ENCODE measurements at regions not wholly inside any gene's neighbourhood (a gene's known extent, or its start where the extent isn't known, plus 50 kb on each side); places are given as distances from the start of the nearest gene placed in this dataset.

- intact Hi-C loops (cut with DNase I; ENCODE audit: low total_unique reads) (no loop called here), in situ Hi-C loops (cut with MboI; ENCODE audit: low sequenced_read_pairs in 4 of 4) (loop anchor here in 1 of 4 donors (25.0 kb wide), 1 partner anchor 111 kb away; no protein-coding TSS in a partner anchor)
These were observed 92.0 kb upstream of the PCSK5 start for GRCh38 chr9:75798505-75798904.

GRCh38 chr9:75803130-75803529 is 87.3 kb upstream of the PCSK5 start:
- intact Hi-C loops (cut with DNase I; ENCODE audit: low total_unique reads): no loop called here
- Histone ChIP-seq H3K9me3 (no peaks in the 10 kb centered on the region), H3K27ac (no peak overlapping the region), H3K4me3 (no peak overlapping the region), H3K27me3 (no peaks in the 10 kb centered on the region), H3K36me3 (no peaks in the 10 kb centered on the region), H3K4me1 (no peaks in the 10 kb centered on the region)
- in situ Hi-C loops (cut with MboI; ENCODE audit: low sequenced_read_pairs in 4 of 4): no loop called here
- no peak for ATAC-seq
- no peak for DNase-seq
- no peak for TF ChIP-seq POLR2A (IDR thresholded peaks at IDR 0.05)
- no peak for TF ChIP-seq CTCF (IDR thresholded peaks at IDR 0.05 in 4 of 5, conservative IDR thresholded peaks at IDR 0.05 in 1 of 5)

More at GRCh38 chr9:75798505-75798904, 92.0 kb upstream of the PCSK5 start:
- no peak for ATAC-seq
- no peak for DNase-seq
- H3K36me3 ChIP-seq: no peaks in the 10 kb centered on the region
- no peaks in the 10 kb centered on the region for H3K27me3 ChIP-seq
- H3K27ac ChIP-seq: no peak overlapping the region
- no peaks in the 10 kb centered on the region for H3K9me3 ChIP-seq
- H3K4me1 ChIP-seq: no peaks in the 10 kb centered on the region
- H3K4me3 ChIP-seq: no peak overlapping the region
- TF ChIP-seq CTCF (IDR thresholded peaks at IDR 0.05 in 4 of 5, conservative IDR thresholded peaks at IDR 0.05 in 1 of 5) (no peak), POLR2A (IDR thresholded peaks at IDR 0.05) (no peak)

GRCh38 chr9:75810063-75810462 is 80.4 kb upstream of the PCSK5 start:
- Histone ChIP-seq H3K27me3 (no peaks in the 10 kb centered on the region), H3K9me3 (no peaks in the 10 kb centered on the region), H3K36me3 (no peaks in the 10 kb centered on the region), H3K4me3 (no peak overlapping the region), H3K27ac (no peak overlapping the region), H3K4me1 (no peaks in the 10 kb centered on the region)
- ATAC-seq: no peak
- DNase-seq: no peak
- no peak for TF ChIP-seq POLR2A (IDR thresholded peaks at IDR 0.05)
- TF ChIP-seq CTCF (IDR thresholded peaks at IDR 0.05 in 4 of 5, conservative IDR thresholded peaks at IDR 0.05 in 1 of 5): no peak
- in situ Hi-C loops (cut with MboI; ENCODE audit: low sequenced_read_pairs in 4 of 4): no loop called here
- intact Hi-C loops (cut with DNase I; ENCODE audit: low total_unique reads): no loop called here

GRCh38 chr9:75811692-75812091 is 78.8 kb upstream of the PCSK5 start:
- ATAC-seq (no peak), DNase-seq (no peak)
- no peaks in the 10 kb centered on the region for H3K27me3 ChIP-seq
- in situ Hi-C loops (cut with MboI; ENCODE audit: low sequenced_read_pairs in 4 of 4) (no loop called here), intact Hi-C loops (cut with DNase I; ENCODE audit: low total_unique reads) (no loop called here)
- no peak overlapping the region for H3K27ac ChIP-seq
- TF ChIP-seq POLR2A (IDR thresholded peaks at IDR 0.05) (no peak), CTCF (IDR thresholded peaks at IDR 0.05 in 4 of 5, conservative IDR thresholded peaks at IDR 0.05 in 1 of 5) (no peak)
- H3K36me3 ChIP-seq: no peaks in the 10 kb centered on the region
- no peaks in the 10 kb centered on the region for H3K9me3 ChIP-seq
- no peaks in the 10 kb centered on the region for H3K4me1 ChIP-seq
- H3K4me3 ChIP-seq: no peak overlapping the region

GRCh38 chr9:75812141-75812540 is 78.3 kb upstream of the PCSK5 start:
- intact Hi-C loops (cut with DNase I; ENCODE audit: low total_unique reads): no loop called here
- ATAC-seq (no peak), DNase-seq (no peak)
- Histone ChIP-seq H3K27me3 (no peaks in the 10 kb centered on the region), H3K36me3 (no peaks in the 10 kb centered on the region), H3K4me3 (no peak overlapping the region), H3K9me3 (no peaks in the 10 kb centered on the region), H3K27ac (no peak overlapping the region), H3K4me1 (no peaks in the 10 kb centered on the region)
- TF ChIP-seq POLR2A (IDR thresholded peaks at IDR 0.05) (no peak), CTCF (IDR thresholded peaks at IDR 0.05 in 4 of 5, conservative IDR thresholded peaks at IDR 0.05 in 1 of 5) (no peak)
- in situ Hi-C loops (cut with MboI; ENCODE audit: low sequenced_read_pairs in 4 of 4): no loop called here
